ENCODE measurements at regions not wholly inside any gene's neighbourhood (a gene's known extent, or its start where the extent isn't known, plus 50 kb on each side); places are given as distances from the start of the nearest gene placed in this dataset.

- H2BK120ac ChIP-seq (ENCODE audit: low read depth, low read length, poor library complexity, severe bottlenecking) = no peak overlapping the region
- no peaks in the 10 kb centered on the region for H3K4me1 ChIP-seq (ENCODE audit: insufficient read depth, low read length)
- Mint-ChIP-seq H3K36me3 (ENCODE audit: insufficient read depth in 1 of 3, low read depth in 3 of 3) (no peaks in the 10 kb centered on the region), H3K9me3 (peaks cover 0 to 2% of the 10 kb centered on the region in 2 experiments; a peak in 2 of 5 replicates), H3K4me1 (no peaks in the 10 kb centered on the region), H3K4me3 (no peak overlapping the region), H3K27ac (no peak overlapping the region), H3K27me3 (ENCODE audit: low read depth) (no peaks in the 10 kb centered on the region)
- no CpG with 5 or more reads among the region's 4 CpGs for WGBS (ENCODE audit: extremely low coverage, insufficient read length, low lambda C conversion rate)
- H3K27me3 ChIP-seq (ENCODE audit: insufficient read depth, low read length) = no peaks in the 10 kb centered on the region
- H3K23ac ChIP-seq (ENCODE audit: insufficient read length, low read depth, low read length) = no peak overlapping the region
- H2BK15ac ChIP-seq (ENCODE audit: low read depth, low read length) = no peak overlapping the region
- H2BK12ac ChIP-seq (ENCODE audit: insufficient read length, low read depth, low read length) = no peak overlapping the region
- H3K14ac ChIP-seq (ENCODE audit: insufficient read depth, low read length) = no peak overlapping the region
- H3K27ac ChIP-seq (ENCODE audit: insufficient read length, low read depth, low read length) = no peak overlapping the region
- no peak overlapping the region for H3T11ph ChIP-seq (ENCODE audit: low read length)
- no peaks in the 10 kb centered on the region for H3K79me2 ChIP-seq (ENCODE audit: insufficient read depth, low read length)
- H2BK20ac ChIP-seq (ENCODE audit: low read depth, low read length, poor library complexity, severe bottlenecking) = no peak overlapping the region
- no peak overlapping the region for H3K4me2 ChIP-seq (ENCODE audit: insufficient read depth, insufficient read length, low read length)
- no peak overlapping the region for H4K5ac ChIP-seq (ENCODE audit: insufficient read length, low read depth, low read length)
- H3K9ac ChIP-seq (ENCODE audit: extremely low read depth, insufficient read length, low read length) = no peak overlapping the region
- H3K18ac ChIP-seq (ENCODE audit: insufficient read length, low read depth, low read length) = no peak overlapping the region
- H4K20me1 ChIP-seq (ENCODE audit: control insufficient read depth, insufficient read depth, insufficient read length) = no peaks in the 10 kb centered on the region
- H2AFZ ChIP-seq (ENCODE audit: low read length) = no peak overlapping the region
- no peak overlapping the region for H2AK5ac ChIP-seq (ENCODE audit: insufficient read length, low read length)
- H3K4ac ChIP-seq (ENCODE audit: low read depth, low read length) = no peak overlapping the region
- H3K79me1 ChIP-seq (ENCODE audit: insufficient read depth, low read depth, low read length, poor library complexity, severe bottlenecking) = no peaks in the 10 kb centered on the region
- H4K8ac ChIP-seq (replicated peaks; ENCODE audit: insufficient read length, low read depth, low read length) = no peak overlapping the region
- no peak overlapping the region for H2BK5ac ChIP-seq (ENCODE audit: insufficient read length, low read length)
- H3K9me3 ChIP-seq (ENCODE audit: control insufficient read depth, low read depth, low read length) = no peaks in the 10 kb centered on the region
- TF ChIP-seq CTCF (conservative IDR thresholded peaks at IDR 0.05) = no peak
- H4K91ac ChIP-seq (ENCODE audit: insufficient read length, low read depth, low read length) = no peak overlapping the region
- DNase-seq = no peak
- no peaks in the 10 kb centered on the region for H3K23me2 ChIP-seq (ENCODE audit: insufficient read length, low read depth, low read length, poor library complexity, severe bottlenecking)
- H3K56ac ChIP-seq (ENCODE audit: insufficient read length, low read depth, low read length) = no peak overlapping the region
These were observed 213.3 kb upstream of the ZNF462 start for GRCh38 chr9:106649664-106650063.

Measured in H9 (cell line).